Stimulated activated CD8-positive, alpha-beta memory T cell treated with anti-CD3 and anti-CD28 coated beads, Interleukin-7, amount 100 ng/mL, for 24 hours (primary cell): ENCODE measurements at regions not wholly inside any gene's neighbourhood (a gene's known extent, or its start where the extent isn't known, plus 50 kb on each side); places are given as distances from the start of the nearest gene placed in this dataset.
"Not testable (repeated sequence)": the region's sequence is repeated elsewhere in the genome, so short reads cannot be mapped to it uniquely, and the experiment has no call there.

Experiments
- DNase-seq: peaks from one replicate; pipeline ENCODE4 v3.0.0-alpha.2; 2020; ENCODE audit warnings: low read depth

DNA sequence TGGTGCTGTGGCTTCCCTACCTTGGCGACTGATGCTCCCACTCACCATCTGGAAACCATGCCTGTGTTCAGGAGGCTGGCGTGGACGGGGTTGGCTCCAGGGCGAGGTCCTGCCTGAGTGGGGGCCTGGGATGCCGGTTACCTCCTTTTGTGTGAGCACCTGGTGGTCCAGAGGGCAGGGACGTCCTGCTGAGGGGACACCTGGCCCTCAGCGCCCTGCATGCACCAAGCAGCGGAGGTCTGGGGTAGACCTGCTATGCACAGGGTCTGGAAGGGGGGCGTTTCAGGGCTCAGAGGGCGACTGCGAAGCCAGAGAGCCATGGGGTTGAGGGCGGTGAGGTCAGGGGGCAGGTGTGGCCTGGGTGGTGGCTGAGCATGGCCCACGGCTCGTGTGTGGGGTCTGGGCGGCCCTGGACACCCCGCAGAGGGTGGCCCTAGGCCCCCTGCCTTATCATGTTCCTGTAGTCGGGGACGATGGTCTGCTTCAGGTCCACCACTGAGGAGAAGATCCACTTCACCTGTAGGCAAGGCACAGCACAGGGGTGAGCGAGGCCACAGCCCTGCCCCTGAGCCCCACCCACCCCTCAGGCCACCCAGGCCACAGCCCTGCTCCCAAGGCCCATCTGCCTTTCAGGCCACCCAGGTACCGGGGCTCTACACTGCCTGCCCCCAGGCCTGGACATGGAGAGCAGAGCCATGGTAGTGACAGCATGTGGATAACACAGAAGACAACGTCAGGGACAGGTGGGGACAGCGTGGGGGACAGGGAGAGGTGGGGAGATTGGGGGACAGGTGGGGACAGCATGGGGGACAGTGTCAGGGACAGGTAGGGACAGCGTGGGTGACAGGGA, 95.3 kb downstream of the TMEM121 start:
- DNase-seq, result not testable (repeated sequence)

- DNase-seq, result no peak
Observed at GRCh38 chr14:105622329-105622955, 96.1 kb downstream of the TMEM121 start.

- DNase-seq, result not testable (repeated sequence)
Observed at GRCh38 chr14:105623178-105623577, 96.8 kb downstream of the TMEM121 start.

- not testable (repeated sequence) for DNase-seq
Observed at GRCh38 chr14:105624346-105624745, 98.0 kb downstream of the TMEM121 start.

- DNase-seq, result not testable (repeated sequence)
Observed at GRCh38 chr14:105624749-105625434, 98.5 kb downstream of the TMEM121 start.

DNA sequence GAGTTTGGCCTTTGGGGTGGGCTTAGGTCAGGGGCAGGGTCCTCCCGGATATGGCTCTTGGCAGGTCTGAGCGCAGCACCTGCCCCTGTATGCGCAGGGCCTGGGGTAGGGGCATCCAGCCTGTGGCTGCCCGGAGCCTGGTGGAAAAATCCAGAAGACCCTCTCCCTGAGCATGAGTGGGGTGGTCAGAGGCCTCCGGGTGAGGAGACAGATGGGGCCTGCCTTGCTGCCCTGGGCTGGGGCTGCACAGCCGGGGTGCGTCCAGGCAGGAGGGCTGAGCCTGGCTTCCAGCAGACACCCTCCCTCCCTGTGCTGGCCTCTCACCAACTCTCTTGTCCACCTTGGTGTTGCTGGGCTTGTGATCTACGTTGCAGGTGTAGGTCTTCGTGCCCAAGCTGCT, 99.1 kb downstream of the TMEM121 start:
- not testable (repeated sequence) for DNase-seq

DNA sequence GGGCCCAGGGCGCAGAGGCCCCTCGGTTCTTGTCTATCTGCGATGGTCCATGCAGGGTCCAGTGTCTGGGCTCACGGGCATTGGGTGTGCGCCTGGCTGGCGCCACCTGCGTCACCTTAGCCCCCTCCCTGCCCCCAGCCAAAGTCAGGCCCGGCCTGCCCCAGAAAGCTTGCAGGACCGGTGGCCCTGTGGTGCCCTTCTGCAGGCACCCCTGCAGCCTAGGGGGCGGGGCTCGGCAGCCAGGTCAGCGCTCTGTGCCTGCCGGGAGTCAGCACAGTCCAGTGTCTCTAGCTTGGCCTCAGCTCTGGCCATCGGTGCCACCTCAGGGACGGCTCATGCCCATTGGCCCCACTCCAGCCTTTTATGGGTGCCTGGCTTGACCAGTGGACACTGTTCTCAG, 99.7 kb downstream of the TMEM121 start:
- DNase-seq, result not testable (repeated sequence)

DNA sequence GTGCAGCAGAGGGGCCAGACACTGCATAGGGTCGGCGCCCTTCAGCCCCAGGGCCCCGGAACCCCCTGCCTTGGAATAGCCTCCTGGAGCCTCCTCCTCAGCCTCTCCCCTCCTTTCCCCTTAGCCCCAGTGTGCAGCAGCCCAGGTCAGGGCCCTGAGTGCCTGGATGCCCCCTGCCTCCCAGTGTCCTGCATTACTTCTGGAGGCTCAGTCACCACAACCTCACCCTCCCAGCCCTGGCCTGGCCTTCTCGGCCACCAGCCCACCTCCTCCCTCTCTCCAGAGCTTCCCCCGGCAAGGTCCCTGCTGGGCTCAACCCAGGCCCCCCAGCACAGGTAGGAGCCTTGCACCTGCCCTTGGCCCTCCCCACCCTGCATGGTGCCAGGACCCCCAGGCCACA, 100.3 kb downstream of the TMEM121 start:
- not testable (repeated sequence) for DNase-seq

DNA sequence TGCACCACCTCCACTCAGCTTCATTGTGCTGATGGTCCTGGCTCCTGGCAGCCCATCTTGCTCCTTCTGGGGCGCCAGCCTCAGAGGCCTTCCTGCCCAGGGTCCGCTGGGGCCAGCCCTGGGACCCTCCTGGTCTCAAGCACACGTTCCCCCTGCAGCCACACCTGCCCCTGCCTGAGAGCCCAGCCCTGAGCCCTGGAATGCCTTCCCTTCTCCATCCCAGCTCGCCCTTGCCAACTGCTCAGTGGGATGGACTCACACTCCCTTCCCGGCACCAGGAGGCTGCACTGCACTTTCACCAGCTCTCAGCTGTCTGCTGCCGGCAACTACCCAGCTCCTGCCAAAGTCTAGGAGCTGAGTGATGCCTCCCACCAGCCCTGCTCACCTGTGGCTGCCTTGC, 100.9 kb downstream of the TMEM121 start:
- DNase-seq, result not testable (repeated sequence)

GRCh38 chr14:105627701-105628100, 101.3 kb downstream of the TMEM121 start:
- no peak for DNase-seq

DNA sequence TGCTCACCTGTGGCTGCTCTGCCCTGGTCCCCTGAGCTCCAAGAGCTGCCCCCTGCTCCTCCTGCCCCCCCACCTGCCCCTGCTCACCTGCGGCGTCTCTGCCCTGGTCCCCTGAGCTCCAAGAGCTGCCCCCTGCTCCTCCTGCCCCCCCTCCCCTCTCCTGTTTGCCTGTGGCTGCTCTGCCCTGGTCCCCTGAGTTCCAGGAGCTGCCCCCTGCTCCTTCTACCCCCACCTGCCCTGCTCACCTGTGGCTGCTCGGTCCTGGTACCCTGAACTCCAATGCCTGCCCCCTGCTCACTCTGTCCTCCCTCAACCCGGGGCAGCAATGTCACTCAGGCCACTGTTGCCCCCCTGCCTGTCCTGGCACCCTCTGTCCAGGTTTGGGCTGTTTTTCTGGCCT, 101.7 kb downstream of the TMEM121 start:
- not testable (repeated sequence) for DNase-seq

DNA sequence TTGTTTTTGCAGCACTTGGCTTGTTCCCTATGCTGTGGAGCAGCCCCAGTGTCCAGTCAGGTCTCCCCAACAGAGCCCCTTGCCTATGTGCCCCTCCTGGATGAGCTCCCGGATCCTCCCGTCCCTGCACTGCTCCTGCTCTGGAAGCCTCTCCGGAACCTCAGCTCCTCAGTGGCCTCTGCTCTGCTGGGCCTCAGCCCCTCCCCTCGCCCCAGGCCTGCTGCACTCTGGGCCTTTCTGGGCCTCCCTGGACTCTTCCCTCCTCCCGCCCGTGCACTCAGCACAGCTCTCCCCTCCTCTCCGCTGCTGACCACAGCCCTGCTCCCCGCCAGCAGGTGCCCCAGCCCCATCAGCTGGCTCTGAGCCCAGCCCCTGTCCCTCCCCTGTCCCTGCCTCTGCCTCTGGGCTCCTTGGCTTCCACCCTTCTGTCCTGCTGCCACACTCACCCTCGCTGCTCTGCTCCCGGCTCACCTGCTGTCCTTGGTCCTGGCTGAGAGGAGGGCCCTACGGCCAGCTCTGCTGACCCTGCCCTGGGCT, 102.2 kb downstream of the TMEM121 start:
- DNase-seq, result not testable (repeated sequence)

DNA sequence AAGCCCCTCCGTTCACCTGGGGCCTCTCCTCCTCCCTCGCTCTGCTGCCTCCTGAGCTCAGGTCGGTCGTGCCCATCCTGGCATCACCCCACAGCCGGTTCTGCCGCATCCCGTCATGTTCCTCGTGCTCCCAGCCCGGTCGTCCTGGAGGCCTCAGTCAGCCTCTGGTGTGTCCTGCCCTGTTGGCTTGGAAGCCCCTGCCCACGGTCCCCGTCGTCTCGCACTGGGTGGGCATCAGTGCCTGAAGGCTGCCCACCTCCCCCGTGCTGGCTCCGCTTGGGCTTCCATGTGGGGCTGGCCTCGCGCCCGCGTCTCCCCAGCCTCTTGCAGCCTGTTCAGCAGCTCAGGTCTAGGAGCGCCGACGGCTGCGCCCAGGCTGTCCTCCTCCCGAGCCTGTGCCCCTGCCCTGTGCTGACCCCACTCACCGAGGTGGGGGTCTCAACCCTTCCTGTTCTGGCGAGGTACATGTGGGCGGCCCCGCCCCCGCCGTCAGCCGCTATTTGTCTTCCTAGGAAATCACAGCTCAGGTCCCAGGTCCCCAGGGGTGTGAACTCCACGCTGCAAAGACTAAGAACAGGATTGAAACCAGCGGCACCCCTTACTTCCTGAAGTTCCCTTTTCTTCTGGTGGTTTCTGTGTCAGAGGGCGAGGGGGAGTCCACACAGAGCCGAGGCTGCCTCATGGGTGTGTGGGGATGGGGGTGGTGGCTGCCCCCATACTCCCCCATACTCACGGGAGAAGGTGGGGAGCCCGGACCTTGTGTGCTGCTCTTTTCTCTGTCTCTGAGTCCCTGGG, 102.9 kb downstream of the TMEM121 start:
- DNase-seq, result not testable (repeated sequence)

DNA sequence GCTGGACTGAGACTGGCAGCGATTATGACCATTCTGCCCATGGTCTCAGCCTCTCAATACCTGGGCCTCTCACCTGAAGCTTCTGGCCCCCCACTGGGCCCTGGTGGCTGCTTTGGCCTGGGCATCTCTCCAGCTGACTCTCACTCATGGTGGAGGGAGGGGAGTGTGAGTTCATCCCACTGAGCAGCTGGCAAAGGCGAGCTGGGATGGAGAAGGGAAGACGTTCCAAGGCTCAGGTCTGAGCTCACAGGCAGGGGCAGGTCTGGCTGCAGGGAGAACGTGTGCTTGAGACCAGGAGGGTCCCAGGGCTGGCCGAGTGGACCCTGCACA, 103.5 kb downstream of the TMEM121 start:
- no peak for DNase-seq

DNA sequence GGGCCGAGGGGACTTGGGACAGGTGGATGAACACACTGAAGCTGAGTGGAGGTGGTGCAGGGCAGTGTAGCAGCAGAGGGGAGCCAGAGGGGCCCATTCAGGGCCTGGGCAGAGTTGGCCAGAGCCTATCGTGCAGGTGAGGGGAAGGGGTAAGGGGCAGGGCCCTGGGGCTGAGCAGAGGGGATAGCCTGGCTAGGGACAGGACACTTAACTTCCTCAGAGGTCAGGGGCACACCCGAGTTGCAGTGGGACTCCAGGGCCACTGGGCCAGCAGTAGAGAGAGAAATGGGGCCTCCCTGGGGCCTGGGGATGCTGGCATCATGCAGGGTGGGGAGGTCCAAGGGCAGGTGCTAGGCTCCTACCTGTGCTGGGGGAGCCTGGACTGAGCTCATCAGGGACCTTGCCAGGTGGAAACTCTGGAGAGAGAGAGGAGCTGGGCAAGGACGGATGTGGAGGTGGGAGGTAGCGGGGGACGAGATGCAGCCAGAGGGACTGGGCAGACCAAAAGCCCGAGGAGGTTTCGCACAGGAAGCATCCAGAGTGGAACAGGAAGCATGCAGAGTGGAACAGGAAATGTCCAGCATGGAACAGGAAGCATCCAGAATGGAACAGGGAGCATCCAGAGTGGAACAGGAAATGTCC, 104.0 kb downstream of the TMEM121 start:
- not testable (repeated sequence) for DNase-seq

DNA sequence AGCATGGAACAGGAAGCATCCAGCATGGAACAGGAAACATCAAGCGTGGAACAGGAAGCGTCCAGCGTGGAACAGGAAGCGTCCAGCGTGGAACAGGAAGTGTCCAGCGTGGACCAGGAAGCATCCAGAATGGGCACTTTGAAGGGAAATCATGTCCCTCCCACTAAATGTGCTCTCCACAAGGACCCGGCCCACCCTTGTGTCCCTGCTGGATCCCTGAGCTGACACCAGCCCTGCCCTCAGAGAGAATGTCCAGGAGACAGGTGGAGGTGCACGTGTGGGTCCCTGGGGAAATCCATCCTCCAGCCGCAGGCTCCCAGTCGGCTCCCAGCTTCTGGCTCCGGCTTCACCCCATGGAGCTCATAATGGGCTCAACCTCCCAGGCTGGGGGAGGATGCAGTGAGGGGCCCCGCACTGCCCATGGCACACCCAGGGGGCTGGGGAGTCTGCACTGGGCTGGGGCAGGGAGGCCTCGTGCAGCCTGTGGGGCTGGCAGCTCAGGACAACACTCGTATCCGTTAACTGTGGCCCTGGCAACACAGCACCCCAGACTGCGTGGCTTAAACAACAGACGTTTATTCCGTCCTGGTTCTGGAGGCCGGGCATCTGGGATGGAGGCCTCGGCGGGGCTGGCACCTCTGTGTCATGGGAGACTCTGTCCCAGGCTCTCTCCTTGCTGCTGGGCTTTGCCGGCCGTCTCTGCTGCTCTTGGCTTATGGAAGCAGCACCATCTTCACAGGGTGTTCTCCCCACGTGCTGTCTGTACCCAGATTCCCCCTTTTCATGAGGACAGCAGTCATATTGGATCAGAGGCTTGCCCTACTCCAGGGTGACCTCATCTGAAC, 104.8 kb downstream of the TMEM121 start:
- DNase-seq, result not testable (repeated sequence)

GRCh38 chr14:105632010-105632409, 105.6 kb downstream of the TMEM121 start:
- no peak for DNase-seq

DNA sequence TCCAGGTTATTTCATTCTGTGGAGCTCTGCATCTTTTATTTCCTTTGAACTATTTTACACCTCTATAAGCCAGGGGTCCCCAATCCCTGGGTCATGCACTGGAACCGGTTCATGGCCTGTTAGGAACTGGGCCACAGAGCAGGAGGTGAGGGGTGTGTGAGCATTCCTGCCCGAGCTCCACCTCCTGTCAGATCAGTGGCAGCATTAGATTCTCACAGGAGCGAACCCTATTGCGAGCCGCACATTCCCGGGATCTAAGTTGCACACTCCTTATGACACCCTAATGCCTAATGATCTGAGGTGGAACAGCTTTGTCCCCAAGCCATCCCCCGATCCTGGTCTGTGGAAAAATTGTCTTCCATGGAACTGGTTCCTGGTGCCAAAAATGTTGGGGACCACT, 107.2 kb downstream of the TMEM121 start:
- not testable (repeated sequence) for DNase-seq

GRCh38 chr14:105635560-105635959, 109.2 kb downstream of the TMEM121 start:
- no peak for DNase-seq

- not testable (repeated sequence) for DNase-seq
Observed at GRCh38 chr14:105636021-105636420, 109.6 kb downstream of the TMEM121 start.
